ENCODE measurements at regions not wholly inside any gene's neighbourhood (a gene's known extent, or its start where the extent isn't known, plus 50 kb on each side); places are given as distances from the start of the nearest gene placed in this dataset.

GRCh38 chr3:26191556-26191955, 401.7 kb downstream of the OXSM start:
- Histone ChIP-seq H4K8ac (ENCODE audit: low read depth, low read length) (no peak overlapping the region), H3K27me3 (ENCODE audit: insufficient read depth, low read length) (no peaks in the 10 kb centered on the region), H2AK5ac (ENCODE audit: low read length) (no peak overlapping the region), H3K9me3 (ENCODE audit: insufficient read depth, low read depth, low read length) (no peaks in the 10 kb centered on the region), H3K18ac (ENCODE audit: low read length) (no peak overlapping the region), H3K27ac (ENCODE audit: low read depth, low read length) (peak overlapping the region; percentile 70), H2BK12ac (ENCODE audit: low read length) (no peak overlapping the region), H3K4me1 (ENCODE audit: control insufficient read depth in 1 of 2, insufficient read depth in 2 of 2, low read length in 2 of 2) (no peaks in the 10 kb centered on the region), H4K12ac (ENCODE audit: low read depth, low read length) (no peak overlapping the region), H3K14ac (ENCODE audit: low read length) (no peak overlapping the region), H2BK120ac (ENCODE audit: insufficient read depth, low read length, poor library complexity) (no peak overlapping the region), H3K79me2 (ENCODE audit: control insufficient read depth, insufficient read depth, low read length, poor library complexity) (no peaks in the 10 kb centered on the region), H3K4me3 (ENCODE audit: low read depth, low read length) (no peak overlapping the region), H2AFZ (ENCODE audit: insufficient read depth, low read length, poor library complexity) (no peak overlapping the region), H3K36me3 (ENCODE audit: control insufficient read depth in 1 of 2, insufficient read depth in 2 of 2, low read length in 2 of 2) (no peaks in the 10 kb centered on the region), H3K9ac (ENCODE audit: low read length) (no peak overlapping the region), H3K4ac (ENCODE audit: low read depth, low read length) (no peak overlapping the region), H2BK5ac (ENCODE audit: low read depth, low read length, poor library complexity) (no peak overlapping the region), H3K23ac (ENCODE audit: low read length) (no peak overlapping the region), H3K79me1 (ENCODE audit: low read length) (no peaks in the 10 kb centered on the region), H3K4me2 (ENCODE audit: low read length) (no peak overlapping the region), H4K91ac (ENCODE audit: low read depth, low read length) (no peak overlapping the region)
- DNase-seq: no peak
- WGBS (ENCODE audit: extremely low coverage, insufficient coverage, insufficient read length): no CpG with 5 or more reads among the region's 1 CpG

GRCh38 chr3:26193558-26193957, 403.7 kb downstream of the OXSM start:
- no peak for DNase-seq
- no peak overlapping the region for H3K18ac ChIP-seq (ENCODE audit: low read length)

GRCh38 chr3:26196781-26197180, 406.9 kb downstream of the OXSM start:
- Histone ChIP-seq H4K91ac (ENCODE audit: low read depth, low read length) (no peak overlapping the region), H2BK5ac (ENCODE audit: low read depth, low read length, poor library complexity) (no peak overlapping the region), H3K4me2 (ENCODE audit: low read length) (no peak overlapping the region), H2BK12ac (ENCODE audit: low read length) (no peak overlapping the region), H3K79me2 (ENCODE audit: control insufficient read depth, insufficient read depth, low read length, poor library complexity) (no peaks in the 10 kb centered on the region), H3K18ac (ENCODE audit: low read length) (no peak overlapping the region), H3K36me3 (ENCODE audit: control insufficient read depth in 1 of 2, insufficient read depth in 2 of 2, low read length in 2 of 2) (no peaks in the 10 kb centered on the region), H2BK120ac (ENCODE audit: insufficient read depth, low read length, poor library complexity) (no peak overlapping the region), H4K8ac (ENCODE audit: low read depth, low read length) (no peak overlapping the region), H3K23ac (ENCODE audit: low read length) (no peak overlapping the region), H3K4me3 (ENCODE audit: low read depth, low read length) (no peak overlapping the region), H3K79me1 (ENCODE audit: low read length) (no peaks in the 10 kb centered on the region), H3K4me1 (ENCODE audit: control insufficient read depth in 1 of 2, insufficient read depth in 2 of 2, low read length in 2 of 2) (no peaks in the 10 kb centered on the region), H4K12ac (ENCODE audit: low read depth, low read length) (no peak overlapping the region), H3K14ac (ENCODE audit: low read length) (no peak overlapping the region), H2AFZ (ENCODE audit: insufficient read depth, low read length, poor library complexity) (no peak overlapping the region), H3K27ac (ENCODE audit: low read depth, low read length) (no peak overlapping the region), H3K9ac (ENCODE audit: low read length) (no peak overlapping the region), H3K9me3 (ENCODE audit: insufficient read depth, low read depth, low read length) (no peaks in the 10 kb centered on the region), H2AK5ac (ENCODE audit: low read length) (no peak overlapping the region), H3K27me3 (ENCODE audit: insufficient read depth, low read length) (no peaks in the 10 kb centered on the region), H3K4ac (ENCODE audit: low read depth, low read length) (no peak overlapping the region)
- no peak for DNase-seq

More at GRCh38 chr3:26193558-26193957, 403.7 kb downstream of the OXSM start:
- no peak overlapping the region for H3K4me2 ChIP-seq (ENCODE audit: low read length)
- no peak overlapping the region for H4K8ac ChIP-seq (ENCODE audit: low read depth, low read length)
- H3K9ac ChIP-seq (ENCODE audit: low read length): no peak overlapping the region
- H3K27me3 ChIP-seq (ENCODE audit: insufficient read depth, low read length): no peaks in the 10 kb centered on the region
- H4K12ac ChIP-seq (ENCODE audit: low read depth, low read length): no peak overlapping the region
- H3K4me3 ChIP-seq (ENCODE audit: low read depth, low read length): no peak overlapping the region
- H3K79me2 ChIP-seq (ENCODE audit: control insufficient read depth, insufficient read depth, low read length, poor library complexity): no peaks in the 10 kb centered on the region
- no peak overlapping the region for H2BK120ac ChIP-seq (ENCODE audit: insufficient read depth, low read length, poor library complexity)
- no peak overlapping the region for H4K91ac ChIP-seq (ENCODE audit: low read depth, low read length)
- H3K79me1 ChIP-seq (ENCODE audit: low read length): no peaks in the 10 kb centered on the region
- H3K4ac ChIP-seq (ENCODE audit: low read depth, low read length): no peak overlapping the region
- no peaks in the 10 kb centered on the region for H3K9me3 ChIP-seq (ENCODE audit: insufficient read depth, low read depth, low read length)
- H2BK12ac ChIP-seq (ENCODE audit: low read length): no peak overlapping the region
- no CpG with 5 or more reads among the region's 3 CpGs for WGBS (ENCODE audit: extremely low coverage, insufficient coverage, insufficient read length)
- H3K36me3 ChIP-seq (ENCODE audit: control insufficient read depth in 1 of 2, insufficient read depth in 2 of 2, low read length in 2 of 2): no peaks in the 10 kb centered on the region
- no peak overlapping the region for H3K27ac ChIP-seq (ENCODE audit: low read depth, low read length)
- no peak overlapping the region for H3K23ac ChIP-seq (ENCODE audit: low read length)
- no peak overlapping the region for H2BK5ac ChIP-seq (ENCODE audit: low read depth, low read length, poor library complexity)
- no peak overlapping the region for H2AFZ ChIP-seq (ENCODE audit: insufficient read depth, low read length, poor library complexity)
- H3K14ac ChIP-seq (ENCODE audit: low read length): no peak overlapping the region
- H2AK5ac ChIP-seq (ENCODE audit: low read length): no peak overlapping the region
- H3K4me1 ChIP-seq (ENCODE audit: control insufficient read depth in 1 of 2, insufficient read depth in 2 of 2, low read length in 2 of 2): no peaks in the 10 kb centered on the region

GRCh38 chr3:26198609-26199008, 408.7 kb downstream of the OXSM start:
- no peak overlapping the region for H4K8ac ChIP-seq (ENCODE audit: low read depth, low read length)
- H3K4me1 ChIP-seq (ENCODE audit: control insufficient read depth in 1 of 2, insufficient read depth in 2 of 2, low read length in 2 of 2): no peaks in the 10 kb centered on the region
- no peaks in the 10 kb centered on the region for H3K79me1 ChIP-seq (ENCODE audit: low read length)
- H3K4me2 ChIP-seq (ENCODE audit: low read length): no peak overlapping the region
- no peak overlapping the region for H2BK12ac ChIP-seq (ENCODE audit: low read length)
- H2AFZ ChIP-seq (ENCODE audit: insufficient read depth, low read length, poor library complexity): no peak overlapping the region
- H4K12ac ChIP-seq (ENCODE audit: low read depth, low read length): no peak overlapping the region
- DNase-seq: no peak
- H3K27me3 ChIP-seq (ENCODE audit: insufficient read depth, low read length): no peaks in the 10 kb centered on the region
- no peak overlapping the region for H3K4ac ChIP-seq (ENCODE audit: low read depth, low read length)
- no CpG with 5 or more reads among the region's 2 CpGs for WGBS (ENCODE audit: extremely low coverage, insufficient coverage, insufficient read length)
- no peak overlapping the region for H3K23ac ChIP-seq (ENCODE audit: low read length)
- no peak overlapping the region for H3K18ac ChIP-seq (ENCODE audit: low read length)
- no peak overlapping the region for H3K27ac ChIP-seq (ENCODE audit: low read depth, low read length)
- no peaks in the 10 kb centered on the region for H3K79me2 ChIP-seq (ENCODE audit: control insufficient read depth, insufficient read depth, low read length, poor library complexity)
- H2BK120ac ChIP-seq (ENCODE audit: insufficient read depth, low read length, poor library complexity): no peak overlapping the region
- no peak overlapping the region for H3K14ac ChIP-seq (ENCODE audit: low read length)
- no peak overlapping the region for H2BK5ac ChIP-seq (ENCODE audit: low read depth, low read length, poor library complexity)
- H3K4me3 ChIP-seq (ENCODE audit: low read depth, low read length): no peak overlapping the region
- H2AK5ac ChIP-seq (ENCODE audit: low read length): no peak overlapping the region
- no peaks in the 10 kb centered on the region for H3K9me3 ChIP-seq (ENCODE audit: insufficient read depth, low read depth, low read length)
- no peak overlapping the region for H4K91ac ChIP-seq (ENCODE audit: low read depth, low read length)
- H3K9ac ChIP-seq (ENCODE audit: low read length): no peak overlapping the region
- H3K36me3 ChIP-seq (ENCODE audit: control insufficient read depth in 1 of 2, insufficient read depth in 2 of 2, low read length in 2 of 2): no peaks in the 10 kb centered on the region
